Uterus (tissue), 3 donors: ENCODE measurements at regions not wholly inside any gene's neighbourhood (a gene's known extent, or its start where the extent isn't known, plus 50 kb on each side); places are given as distances from the start of the nearest gene placed in this dataset.

Source experiments
- DNase-seq, 2 donors: peaks; one replicate each; pipeline ENCODE4 v3.0.0-alpha.2; 2019 to 2020
- H3K27ac ChIP-seq, 2 donors: fragments of 200-600 bp; sonication (generic); 1 replicate in 1 of 2; 2 replicates in 1 of 2; pipeline ENCODE4 v1.5.1; 2016 to 2018
- H3K27me3 ChIP-seq, 2 donors: fragments of 200-600 bp; sonication (generic); one replicate each; pipeline ENCODE4 v1.5.1; 2018 to 2019; ENCODE audit warnings: control low read depth in 1 of 2
- H3K36me3 ChIP-seq, 2 donors: fragments of 200-600 bp; sonication (generic); one replicate each; pipeline ENCODE4 v1.5.1; 2019; ENCODE audit warnings: control low read depth in 1 of 2
- H3K4me1 ChIP-seq, 2 donors: fragments of 200-600 bp; sonication (generic); one replicate each; pipeline ENCODE4 v1.5.1; 2018 to 2019; ENCODE audit warnings: control low read depth in 1 of 2
- H3K4me3 ChIP-seq, 2 donors: fragments of 200-600 bp; sonication (generic); 1 replicate in 1 of 2; 2 replicates in 1 of 2; pipeline ENCODE4 v1.5.1; 2018 to 2019; ENCODE audit warnings: mild to moderate bottlenecking in 1 of 2
- H3K9me3 ChIP-seq, 2 donors: fragments of 200-600 bp; sonication (generic); one replicate each; pipeline ENCODE4 v1.5.1; 2019; ENCODE audit warnings: control low read depth in 1 of 2
- POLR2A ChIP-seq, 2 donors: fragments of 450-650 bp; IDR thresholded peaks; one replicate each; pipeline ENCODE4 v1.6.1; 2016; ENCODE audit warnings: antibody characterized with exemption in 2 of 2, mild to moderate bottlenecking in 1 of 2, moderate library complexity in 1 of 2
- intact Hi-C: fragments of 100-400 bp; cut with DNase I; formaldehyde crosslinking; loops from one replicate; pipeline ENCODE4 v1.15.1; 2023; ENCODE audit warnings: low total_unique reads
- TF ChIP-seq, protein P1 (sequence below), 4 experiments: fragments of 200-600 bp in 2 of 4; fragments of 450-650 bp in 2 of 4; sonication (generic) in 2 of 4; IDR thresholded peaks; one replicate each; pipeline ENCODE4 v1.5.1; 2016 to 2019; ENCODE audit warnings: antibody characterized with exemption in 4 of 4, mild to moderate bottlenecking in 2 of 4, moderate library complexity in 1 of 4
- donor health status: DM: yes; HTN: yes; CAD: no.

DNA sequence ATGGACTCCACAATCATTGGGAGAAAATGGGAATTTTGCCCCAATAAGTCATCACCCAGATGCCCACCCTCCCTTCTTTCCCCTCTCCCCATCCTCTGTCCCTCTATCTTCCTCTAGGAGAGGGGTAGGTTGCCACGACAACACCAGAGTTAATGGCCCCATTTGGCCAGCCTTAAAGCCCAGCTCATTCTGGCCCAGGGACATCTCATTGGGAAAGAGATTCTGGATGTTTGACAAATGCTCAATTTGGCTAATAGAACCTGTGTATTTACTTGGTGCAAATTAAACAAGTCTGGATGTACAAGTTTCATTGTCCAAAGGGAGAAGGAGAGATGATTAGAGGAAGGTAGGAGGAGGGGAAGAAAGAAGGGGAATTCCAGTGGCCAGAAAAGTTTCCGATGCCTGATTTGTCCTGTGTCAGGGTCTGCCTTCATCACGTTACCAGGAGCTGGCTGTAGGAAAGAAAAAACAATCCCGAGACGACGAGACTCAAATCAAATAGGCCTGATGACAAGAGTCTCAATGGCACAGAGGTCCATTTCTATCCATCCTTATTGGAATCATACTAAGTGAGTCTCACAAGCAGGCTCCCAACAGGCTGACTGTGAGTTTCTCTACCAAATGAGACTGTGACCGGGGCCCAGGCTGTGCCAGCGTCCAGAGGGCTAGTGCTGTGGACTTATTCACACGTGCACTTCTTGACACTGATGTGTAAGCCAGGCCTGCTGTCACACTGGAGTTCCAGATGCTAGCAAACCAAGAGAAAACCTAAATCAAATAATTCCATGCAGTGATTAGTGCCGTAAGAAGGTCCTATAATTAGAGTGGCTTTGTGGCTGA lies 265.2 kb upstream of the APCDD1 start:
- no peaks in the 10 kb centered on the region for H3K27me3 ChIP-seq
- TF ChIP-seq POLR2A (IDR thresholded peaks at IDR 0.05): no peak
- TF ChIP-seq, protein P1, sequence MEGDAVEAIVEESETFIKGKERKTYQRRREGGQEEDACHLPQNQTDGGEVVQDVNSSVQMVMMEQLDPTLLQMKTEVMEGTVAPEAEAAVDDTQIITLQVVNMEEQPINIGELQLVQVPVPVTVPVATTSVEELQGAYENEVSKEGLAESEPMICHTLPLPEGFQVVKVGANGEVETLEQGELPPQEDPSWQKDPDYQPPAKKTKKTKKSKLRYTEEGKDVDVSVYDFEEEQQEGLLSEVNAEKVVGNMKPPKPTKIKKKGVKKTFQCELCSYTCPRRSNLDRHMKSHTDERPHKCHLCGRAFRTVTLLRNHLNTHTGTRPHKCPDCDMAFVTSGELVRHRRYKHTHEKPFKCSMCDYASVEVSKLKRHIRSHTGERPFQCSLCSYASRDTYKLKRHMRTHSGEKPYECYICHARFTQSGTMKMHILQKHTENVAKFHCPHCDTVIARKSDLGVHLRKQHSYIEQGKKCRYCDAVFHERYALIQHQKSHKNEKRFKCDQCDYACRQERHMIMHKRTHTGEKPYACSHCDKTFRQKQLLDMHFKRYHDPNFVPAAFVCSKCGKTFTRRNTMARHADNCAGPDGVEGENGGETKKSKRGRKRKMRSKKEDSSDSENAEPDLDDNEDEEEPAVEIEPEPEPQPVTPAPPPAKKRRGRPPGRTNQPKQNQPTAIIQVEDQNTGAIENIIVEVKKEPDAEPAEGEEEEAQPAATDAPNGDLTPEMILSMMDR (IDR thresholded peaks at IDR 0.05): no peak
- no peak overlapping the region for H3K27ac ChIP-seq
- H3K4me1 ChIP-seq: no peaks in the 10 kb centered on the region
- DNase-seq: no peak
- no peaks in the 10 kb centered on the region for H3K36me3 ChIP-seq
- intact Hi-C loops: no loop called here
- H3K4me3 ChIP-seq: no peak overlapping the region
- H3K9me3 ChIP-seq: no peaks in the 10 kb centered on the region

DNA sequence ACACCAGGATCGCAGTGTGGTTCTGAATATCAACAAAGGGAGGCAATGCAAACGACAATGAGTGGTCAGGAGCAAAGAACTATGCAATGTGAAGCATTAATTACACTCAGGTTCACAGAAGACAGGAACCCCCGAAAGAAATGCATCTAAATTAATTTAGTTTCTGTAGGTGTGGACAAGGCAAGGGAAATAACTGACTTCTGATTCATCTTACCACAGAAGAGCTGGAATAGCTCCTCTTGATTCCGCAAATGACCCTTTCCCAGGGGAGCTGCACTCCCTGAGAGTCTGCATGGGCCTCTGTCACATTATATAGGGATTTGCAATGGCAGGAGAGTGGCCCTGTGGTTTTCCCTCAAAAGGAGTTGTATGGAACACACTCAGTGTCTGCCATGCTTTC lies 263.9 kb upstream of the APCDD1 start:
- no peak for TF ChIP-seq POLR2A (IDR thresholded peaks at IDR 0.05)
- TF ChIP-seq, protein P1 (IDR thresholded peaks at IDR 0.05): no peak
- H3K27ac ChIP-seq: no peak overlapping the region
- DNase-seq: no peak
- H3K36me3 ChIP-seq: no peaks in the 10 kb centered on the region
- no peak overlapping the region for H3K4me3 ChIP-seq
- intact Hi-C loops: no loop called here
- H3K27me3 ChIP-seq: no peaks in the 10 kb centered on the region
- H3K9me3 ChIP-seq: no peaks in the 10 kb centered on the region
- H3K4me1 ChIP-seq: no peaks in the 10 kb centered on the region

DNA sequence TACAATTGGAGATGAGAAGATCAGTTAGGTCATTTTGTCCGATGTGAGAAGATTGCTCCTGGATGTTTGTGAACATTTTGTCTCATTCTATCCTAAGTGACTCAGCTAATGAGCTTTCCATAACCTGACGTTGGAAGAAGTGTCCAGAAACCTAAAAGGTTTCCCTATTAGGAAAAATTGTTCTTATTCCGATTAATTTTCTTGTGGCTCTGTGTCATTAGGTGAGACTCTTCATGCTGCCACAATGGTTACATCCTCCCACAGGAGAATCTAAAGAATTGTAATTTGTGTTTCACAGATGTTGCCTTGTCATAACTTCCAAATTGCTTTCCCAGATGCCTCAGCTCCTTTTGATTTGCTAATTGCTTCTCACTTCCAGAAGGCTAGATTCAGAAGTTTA lies 261.0 kb upstream of the APCDD1 start:
- DNase-seq: no peak
- no peak overlapping the region for H3K4me3 ChIP-seq
- H3K27ac ChIP-seq: no peak overlapping the region
- intact Hi-C loops: no loop called here
- no peaks in the 10 kb centered on the region for H3K9me3 ChIP-seq
- H3K36me3 ChIP-seq: no peaks in the 10 kb centered on the region
- H3K27me3 ChIP-seq: no peaks in the 10 kb centered on the region
- no peaks in the 10 kb centered on the region for H3K4me1 ChIP-seq
- TF ChIP-seq, protein P1 (IDR thresholded peaks at IDR 0.05): no peak
- TF ChIP-seq POLR2A (IDR thresholded peaks at IDR 0.05): no peak

DNA sequence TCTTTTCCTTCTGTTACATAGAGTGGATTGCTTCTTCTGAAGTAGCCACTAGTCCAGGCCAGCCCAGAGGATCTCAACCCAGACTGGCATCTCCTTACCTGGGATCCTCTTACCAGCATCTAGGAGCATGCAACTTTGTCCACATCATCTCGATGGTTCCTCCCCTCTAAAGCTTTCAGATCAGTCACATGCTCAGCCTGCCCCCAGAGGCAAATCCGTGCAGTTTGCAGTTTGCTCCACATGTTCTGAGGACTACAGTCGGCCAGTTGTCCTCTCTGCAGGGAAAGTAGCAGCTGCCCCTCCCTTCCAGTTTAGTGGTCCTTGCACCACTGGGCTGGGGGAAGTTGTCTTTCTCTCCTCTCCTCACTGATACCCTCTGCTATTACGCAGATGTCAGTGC lies 259.8 kb upstream of the APCDD1 start:
- no peak for DNase-seq
- Histone ChIP-seq H3K36me3 (no peaks in the 10 kb centered on the region), H3K4me3 (no peak overlapping the region), H3K27me3 (no peaks in the 10 kb centered on the region), H3K27ac (no peak overlapping the region), H3K9me3 (no peaks in the 10 kb centered on the region), H3K4me1 (no peaks in the 10 kb centered on the region)
- TF ChIP-seq, protein P1 (IDR thresholded peaks at IDR 0.05): no peak
- no peak for TF ChIP-seq POLR2A (IDR thresholded peaks at IDR 0.05)
- intact Hi-C loops: no loop called here

DNA sequence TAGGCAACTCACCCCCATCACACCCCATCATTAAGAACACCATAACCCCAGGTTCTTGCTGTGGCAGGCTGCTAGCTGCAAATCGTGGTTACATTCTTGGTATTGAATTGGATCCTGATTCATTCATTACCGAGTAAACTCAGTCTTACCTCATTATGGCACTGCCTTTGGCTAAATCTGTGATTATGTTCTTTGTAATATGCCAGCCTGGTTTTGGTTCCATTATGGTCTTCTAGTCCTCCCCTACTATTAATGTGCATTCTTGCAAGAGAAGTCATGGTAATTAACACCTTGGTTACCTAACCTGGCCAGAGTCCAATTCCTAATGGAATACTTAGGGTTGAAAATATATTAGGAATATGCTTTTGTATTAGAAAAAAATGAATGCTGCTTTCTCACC lies 258.9 kb upstream of the APCDD1 start:
- H3K4me3 ChIP-seq: no peak overlapping the region
- no peaks in the 10 kb centered on the region for H3K27me3 ChIP-seq
- H3K36me3 ChIP-seq: no peaks in the 10 kb centered on the region
- intact Hi-C loops: no loop called here
- TF ChIP-seq, protein P1 (IDR thresholded peaks at IDR 0.05): no peak
- TF ChIP-seq POLR2A (IDR thresholded peaks at IDR 0.05): no peak
- H3K9me3 ChIP-seq: no peaks in the 10 kb centered on the region
- no peaks in the 10 kb centered on the region for H3K4me1 ChIP-seq
- DNase-seq: no peak
- no peak overlapping the region for H3K27ac ChIP-seq
